SKM-1 (cell line): ENCODE measurements at regions not wholly inside any gene's neighbourhood (a gene's known extent, or its start where the extent isn't known, plus 50 kb on each side); places are given as distances from the start of the nearest gene placed in this dataset.
A peak's percentile ranks its signal among the peaks of the same experiment; 100 is the strongest.

Experiments
- DNase-seq: peaks from one replicate; lab custom pipeline; 2025; ENCODE audit not compliant: unreplicated experiment; lab: John Stamatoyannopoulos, UW

DNA sequence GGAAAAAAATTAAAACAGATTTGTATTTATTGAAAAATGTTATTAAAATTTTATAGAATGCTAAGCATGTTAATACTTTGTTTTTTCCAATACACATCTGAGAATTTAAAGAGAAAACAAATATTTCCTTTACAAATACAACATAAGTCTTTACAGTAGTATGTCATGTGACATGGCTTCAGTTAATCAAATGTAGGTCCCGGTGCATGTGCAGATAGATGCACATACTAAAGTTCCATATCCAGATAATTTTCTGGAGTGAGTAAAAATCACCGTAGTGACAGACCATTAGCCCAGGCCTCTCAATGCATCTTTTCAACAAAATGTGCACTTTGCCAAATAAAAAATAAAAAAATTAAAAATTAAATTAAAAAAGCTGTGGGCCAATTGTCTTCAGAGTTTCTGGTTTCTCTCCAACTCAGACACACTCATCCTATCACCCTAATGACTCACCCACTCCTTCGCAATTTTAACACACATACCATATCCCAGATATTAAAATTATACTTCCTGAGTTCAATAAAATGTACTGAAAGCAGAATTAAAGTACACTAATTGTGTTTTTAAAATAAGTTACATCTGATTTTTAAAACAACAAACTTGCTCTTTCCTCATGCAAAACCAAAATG, 508.1 kb downstream of the NR2F1-AS1 start:
- DNase-seq = no peak

DNA sequence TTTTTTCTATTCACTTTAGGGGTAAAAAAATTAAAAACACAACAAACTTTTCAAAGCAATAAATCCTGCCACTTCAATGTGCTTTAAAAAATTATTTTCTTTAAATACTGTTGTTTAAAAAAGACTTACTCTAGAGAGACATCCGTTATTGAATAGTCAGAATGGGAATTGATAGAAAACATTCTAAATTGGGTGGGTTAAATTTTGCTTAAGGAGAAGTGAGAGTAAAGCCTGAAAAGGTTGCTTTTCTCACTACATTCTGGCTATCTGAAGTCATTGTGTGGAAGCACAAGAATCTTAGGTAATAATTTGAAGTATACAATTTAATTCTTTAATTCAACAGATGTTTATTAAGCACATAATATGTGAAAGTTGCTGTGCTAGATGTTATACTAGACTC, 509.3 kb downstream of the NR2F1-AS1 start:
- no peak for DNase-seq

- DNase-seq = no peak
Measured at GRCh38 chr5:93070938-93071337, 510.1 kb downstream of the NR2F1-AS1 start.

GRCh38 chr5:93069276-93069675, 511.7 kb downstream of the NR2F1-AS1 start:
- DNase-seq = no peak

GRCh38 chr5:93062548-93062947, 518.5 kb downstream of the NR2F1-AS1 start:
- DNase-seq = no peak

DNA sequence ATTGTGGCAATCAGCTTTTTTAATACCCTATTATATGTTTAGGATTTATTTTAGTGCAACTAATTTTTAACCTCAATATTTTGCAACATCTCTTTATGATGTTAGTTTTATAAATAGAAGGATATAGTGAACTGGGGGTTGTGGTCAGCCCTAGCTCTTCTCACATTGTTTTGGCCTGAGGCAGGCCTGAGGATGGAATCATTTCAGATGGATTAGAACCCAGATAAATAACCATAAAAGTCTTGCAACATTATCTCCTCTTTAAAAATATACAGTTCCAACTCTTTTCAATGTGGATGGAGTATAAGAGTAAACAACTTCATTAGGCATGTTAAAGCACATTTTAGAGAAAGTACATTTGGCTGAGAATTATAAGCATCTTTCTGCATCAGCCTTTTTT, 522.7 kb downstream of the NR2F1-AS1 start:
- DNase-seq = no peak

- no peak for DNase-seq
Measured at GRCh38 chr5:93057311-93057710, 523.7 kb downstream of the NR2F1-AS1 start.

- DNase-seq = no peak
Measured at GRCh38 chr5:93055971-93056370, 525.0 kb downstream of the NR2F1-AS1 start.

GRCh38 chr5:93055561-93055960, 525.5 kb downstream of the NR2F1-AS1 start:
- DNase-seq = no peak

DNA sequence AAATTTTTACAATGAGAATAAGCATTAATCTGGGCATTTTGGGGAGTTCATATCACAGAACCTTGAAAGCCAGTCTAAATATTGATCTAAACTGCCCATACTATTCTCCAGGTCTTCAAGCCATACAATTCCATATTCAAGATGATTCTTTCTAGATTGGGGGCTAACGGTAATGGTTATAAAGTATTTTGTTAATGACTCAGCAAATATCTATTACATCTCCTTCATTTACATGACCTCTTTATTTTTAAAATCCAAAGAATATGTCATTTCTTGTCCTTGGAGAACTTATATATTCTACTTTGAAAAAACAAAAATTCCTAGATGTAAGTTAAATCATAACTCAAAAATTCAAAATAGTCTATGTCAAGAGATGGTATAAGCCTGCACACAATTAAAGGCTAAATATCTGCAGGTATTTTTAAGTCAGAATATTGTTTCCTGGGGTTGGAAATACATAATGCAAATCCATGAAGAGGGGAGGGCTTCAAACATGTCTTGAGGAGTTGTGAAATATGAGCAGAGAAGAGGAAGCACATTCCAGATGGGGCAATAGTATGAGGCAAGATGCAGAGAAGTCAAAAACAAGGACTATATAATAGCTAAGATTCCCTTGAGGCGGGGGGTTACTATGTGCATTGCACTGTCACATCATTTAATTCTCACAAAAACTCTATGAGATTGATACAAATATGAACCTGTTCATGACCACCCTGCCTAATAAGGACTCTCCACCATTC, 526.4 kb downstream of the NR2F1-AS1 start:
- DNase-seq = peak; percentile 88

DNA sequence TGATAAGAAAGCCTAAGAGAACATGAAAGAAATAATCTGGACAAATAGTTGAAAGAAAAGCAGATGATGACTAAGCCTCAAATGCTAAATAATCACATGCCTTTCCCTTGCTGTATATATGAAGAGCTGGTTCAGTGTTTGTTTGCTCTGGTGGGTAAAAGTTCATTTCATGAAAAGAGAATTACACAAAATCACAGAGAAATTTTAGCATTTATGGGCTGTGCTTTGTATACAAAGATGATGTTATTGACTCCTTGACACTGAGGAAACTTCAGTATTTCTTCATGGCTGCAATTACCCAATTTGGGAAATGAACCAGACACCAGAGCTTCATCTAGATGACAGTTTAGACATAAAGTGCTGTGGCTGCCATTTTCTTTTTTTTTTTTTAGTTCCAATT, 527.2 kb downstream of the NR2F1-AS1 start:
- DNase-seq = no peak

DNA sequence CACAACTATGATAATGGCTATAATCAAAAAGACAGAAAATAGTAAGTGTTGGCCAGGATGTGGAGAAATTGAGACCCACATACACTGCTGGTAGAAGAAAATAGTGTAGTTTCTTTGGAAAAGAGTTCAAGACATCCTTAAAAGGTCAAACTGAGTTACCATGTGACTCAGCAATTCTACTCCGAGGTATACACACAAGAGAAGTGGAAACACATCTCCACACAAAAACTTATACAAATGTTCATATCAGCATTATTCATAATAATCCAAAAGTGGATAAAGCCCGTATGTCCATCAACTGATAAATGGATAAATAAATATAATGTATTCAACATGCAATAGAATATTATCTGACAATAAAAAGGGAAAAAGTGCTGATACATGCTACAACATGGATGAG, 532.2 kb downstream of the NR2F1-AS1 start:
- no peak for DNase-seq

GRCh38 chr5:93044859-93045666, 536.0 kb downstream of the NR2F1-AS1 start:
- no peak for DNase-seq

DNA sequence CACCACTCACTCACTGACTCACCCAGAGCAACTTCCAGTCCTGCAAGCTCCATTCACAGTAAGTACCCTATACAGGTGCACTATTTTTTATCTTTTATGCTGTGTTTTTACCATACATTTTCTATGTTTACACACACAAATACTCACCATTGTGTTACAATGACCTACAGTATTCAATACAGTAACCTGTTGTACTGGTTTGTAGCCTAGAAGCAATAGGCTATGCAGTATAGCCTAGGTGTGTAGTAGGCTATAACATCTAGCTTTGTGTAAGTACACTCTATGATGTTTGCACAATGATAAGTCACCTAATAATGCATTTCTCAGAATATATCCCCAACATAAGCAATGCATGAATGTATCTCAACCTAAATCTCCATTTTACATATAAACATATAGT, 541.1 kb downstream of the NR2F1-AS1 start:
- DNase-seq = no peak

- DNase-seq = no peak
Measured at GRCh38 chr5:93034621-93035590, 546.1 kb downstream of the NR2F1-AS1 start.

- no peak for DNase-seq
Measured at GRCh38 chr5:93022796-93023447, 558.1 kb downstream of the NR2F1-AS1 start.

DNA sequence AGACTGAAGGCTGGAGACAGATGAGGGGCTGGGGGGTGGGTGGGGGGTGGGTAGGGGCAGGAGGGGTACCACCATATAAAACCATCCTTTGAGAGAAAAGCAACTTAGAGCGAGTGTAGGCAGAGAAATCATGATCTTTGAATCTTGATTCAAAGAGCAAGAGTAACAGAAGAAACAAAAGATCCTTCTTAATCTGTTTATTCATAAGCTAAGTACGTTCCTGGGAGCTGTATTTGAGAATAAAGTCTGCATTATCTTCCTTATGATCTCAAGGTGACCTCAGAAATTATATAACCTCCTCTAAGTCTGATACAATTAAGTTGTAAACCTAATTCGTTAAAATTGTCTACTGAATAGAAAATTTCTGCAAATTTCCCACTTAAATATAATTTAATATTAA, 558.8 kb downstream of the NR2F1-AS1 start:
- DNase-seq = no peak

- DNase-seq = no peak
Measured at GRCh38 chr5:93019896-93020295, 561.1 kb downstream of the NR2F1-AS1 start.

DNA sequence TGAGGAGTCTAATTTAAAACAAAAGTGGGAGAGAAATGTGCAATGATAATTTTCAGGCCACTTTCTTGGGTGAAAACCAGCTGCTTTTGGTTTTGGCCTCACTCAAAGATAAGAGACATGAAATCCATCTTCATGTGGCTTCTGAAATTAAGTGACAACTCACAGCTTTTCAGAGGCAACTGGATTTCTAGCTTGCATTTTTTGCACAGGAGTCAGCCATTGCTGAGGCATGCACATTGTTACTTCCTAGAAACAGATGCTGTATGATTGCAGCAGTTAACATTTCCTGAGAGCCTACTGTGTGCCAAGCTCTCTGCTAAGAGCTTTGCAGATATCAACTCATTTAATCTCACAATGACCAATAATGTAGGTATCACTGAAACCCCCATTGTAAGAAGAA, 562.6 kb downstream of the NR2F1-AS1 start:
- DNase-seq = no peak

DNA sequence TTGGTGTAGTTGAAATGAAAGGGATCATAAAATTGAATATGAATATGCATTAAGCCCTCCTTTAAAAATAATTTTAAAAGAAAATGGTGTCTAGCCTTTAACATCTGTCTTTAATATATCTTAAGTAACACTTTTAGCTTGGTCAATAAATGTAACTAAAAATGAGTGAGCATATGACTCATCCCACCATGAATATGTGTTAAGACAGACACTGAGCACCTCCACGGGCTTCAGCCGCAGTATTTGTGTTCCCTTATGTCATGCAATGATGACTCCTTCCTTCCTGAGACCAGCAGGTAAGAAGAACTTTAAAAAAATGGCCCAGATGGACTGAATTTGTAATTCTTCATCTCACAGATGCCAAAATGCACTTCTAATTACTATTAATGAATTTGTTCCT, 563.2 kb downstream of the NR2F1-AS1 start:
- no peak for DNase-seq
